ENCODE measurements at regions not wholly inside any gene's neighbourhood (a gene's known extent, or its start where the extent isn't known, plus 50 kb on each side); places are given as distances from the start of the nearest gene placed in this dataset.

DNA sequence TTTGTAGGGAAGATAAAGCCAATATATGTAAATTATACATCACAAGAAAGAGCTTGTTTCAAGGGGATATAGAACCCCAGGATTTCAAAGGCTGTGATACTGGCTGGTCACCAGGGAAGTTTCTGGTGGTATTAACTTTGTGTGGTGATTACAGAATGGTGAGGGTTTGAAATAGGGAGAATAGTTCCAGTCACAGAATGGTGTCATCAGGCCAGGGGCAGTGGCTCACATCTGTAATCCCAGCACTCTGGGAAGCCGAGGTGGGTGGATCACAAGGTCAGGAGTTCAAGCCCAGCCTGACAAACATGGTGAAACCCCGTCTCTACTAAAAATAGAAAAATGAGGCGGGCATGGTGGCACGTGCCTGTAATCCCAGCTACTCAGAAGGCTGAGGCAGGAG is 183.8 kb upstream of the XYLT1 start:
- no peak for ATAC-seq
- H3K4me1 ChIP-seq, result no peaks in the 10 kb centered on the region

DNA sequence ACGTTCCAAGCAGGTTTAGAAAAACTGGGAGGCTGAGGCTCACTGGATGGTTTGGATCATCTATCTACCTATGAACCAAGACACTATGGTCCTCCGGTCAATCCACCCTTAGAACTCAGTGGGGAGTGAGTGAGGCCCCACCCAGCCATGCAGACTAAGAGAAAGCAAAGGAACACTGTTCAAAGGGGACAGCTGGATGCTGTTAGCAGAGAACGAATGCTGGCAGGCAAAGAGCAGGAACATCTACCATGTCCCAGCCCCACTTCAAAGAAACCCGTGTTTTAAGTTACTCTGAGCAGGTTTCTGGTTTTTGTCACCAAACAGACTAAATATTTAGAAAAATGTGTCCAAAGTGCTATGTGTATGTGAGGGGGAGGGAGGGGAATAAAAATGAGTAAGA is 183.4 kb upstream of the XYLT1 start:
- no peaks in the 10 kb centered on the region for H3K4me1 ChIP-seq
- no peaks in the 10 kb centered on the region for H3K27me3 ChIP-seq
- DNase-seq (no peak), ATAC-seq (no peak)
- no peak overlapping the region for H3K27ac ChIP-seq
- in situ Hi-C loops (cut with MboI; ENCODE audit: low sequenced_read_pairs in 4 of 4), result no loop called here
- no peaks in the 10 kb centered on the region for H3K9me3 ChIP-seq
- no peaks in the 10 kb centered on the region for H3K36me3 ChIP-seq
- intact Hi-C loops (cut with DNase I; ENCODE audit: low total_unique reads), result no loop called here
- no peak overlapping the region for H3K4me3 ChIP-seq
- TF ChIP-seq POLR2A (IDR thresholded peaks at IDR 0.05), result no peak
- TF ChIP-seq, protein P1, sequence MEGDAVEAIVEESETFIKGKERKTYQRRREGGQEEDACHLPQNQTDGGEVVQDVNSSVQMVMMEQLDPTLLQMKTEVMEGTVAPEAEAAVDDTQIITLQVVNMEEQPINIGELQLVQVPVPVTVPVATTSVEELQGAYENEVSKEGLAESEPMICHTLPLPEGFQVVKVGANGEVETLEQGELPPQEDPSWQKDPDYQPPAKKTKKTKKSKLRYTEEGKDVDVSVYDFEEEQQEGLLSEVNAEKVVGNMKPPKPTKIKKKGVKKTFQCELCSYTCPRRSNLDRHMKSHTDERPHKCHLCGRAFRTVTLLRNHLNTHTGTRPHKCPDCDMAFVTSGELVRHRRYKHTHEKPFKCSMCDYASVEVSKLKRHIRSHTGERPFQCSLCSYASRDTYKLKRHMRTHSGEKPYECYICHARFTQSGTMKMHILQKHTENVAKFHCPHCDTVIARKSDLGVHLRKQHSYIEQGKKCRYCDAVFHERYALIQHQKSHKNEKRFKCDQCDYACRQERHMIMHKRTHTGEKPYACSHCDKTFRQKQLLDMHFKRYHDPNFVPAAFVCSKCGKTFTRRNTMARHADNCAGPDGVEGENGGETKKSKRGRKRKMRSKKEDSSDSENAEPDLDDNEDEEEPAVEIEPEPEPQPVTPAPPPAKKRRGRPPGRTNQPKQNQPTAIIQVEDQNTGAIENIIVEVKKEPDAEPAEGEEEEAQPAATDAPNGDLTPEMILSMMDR (IDR thresholded peaks at IDR 0.05 in 4 of 5, conservative IDR thresholded peaks at IDR 0.05 in 1 of 5), result no peak

More for the DNA sequence above, 183.8 kb upstream of the XYLT1 start:
- H3K27ac ChIP-seq, result no peak overlapping the region
- no peaks in the 10 kb centered on the region for H3K27me3 ChIP-seq
- no peak overlapping the region for H3K4me3 ChIP-seq
- in situ Hi-C loops (cut with MboI; ENCODE audit: low sequenced_read_pairs in 4 of 4), result no loop called here
- intact Hi-C loops (cut with DNase I; ENCODE audit: low total_unique reads), result no loop called here
- no peaks in the 10 kb centered on the region for H3K9me3 ChIP-seq
- DNase-seq, result no peak
- H3K36me3 ChIP-seq, result no peaks in the 10 kb centered on the region
- no peak for TF ChIP-seq POLR2A (IDR thresholded peaks at IDR 0.05)
- TF ChIP-seq, protein P1 (IDR thresholded peaks at IDR 0.05 in 4 of 5, conservative IDR thresholded peaks at IDR 0.05 in 1 of 5), result no peak

DNA sequence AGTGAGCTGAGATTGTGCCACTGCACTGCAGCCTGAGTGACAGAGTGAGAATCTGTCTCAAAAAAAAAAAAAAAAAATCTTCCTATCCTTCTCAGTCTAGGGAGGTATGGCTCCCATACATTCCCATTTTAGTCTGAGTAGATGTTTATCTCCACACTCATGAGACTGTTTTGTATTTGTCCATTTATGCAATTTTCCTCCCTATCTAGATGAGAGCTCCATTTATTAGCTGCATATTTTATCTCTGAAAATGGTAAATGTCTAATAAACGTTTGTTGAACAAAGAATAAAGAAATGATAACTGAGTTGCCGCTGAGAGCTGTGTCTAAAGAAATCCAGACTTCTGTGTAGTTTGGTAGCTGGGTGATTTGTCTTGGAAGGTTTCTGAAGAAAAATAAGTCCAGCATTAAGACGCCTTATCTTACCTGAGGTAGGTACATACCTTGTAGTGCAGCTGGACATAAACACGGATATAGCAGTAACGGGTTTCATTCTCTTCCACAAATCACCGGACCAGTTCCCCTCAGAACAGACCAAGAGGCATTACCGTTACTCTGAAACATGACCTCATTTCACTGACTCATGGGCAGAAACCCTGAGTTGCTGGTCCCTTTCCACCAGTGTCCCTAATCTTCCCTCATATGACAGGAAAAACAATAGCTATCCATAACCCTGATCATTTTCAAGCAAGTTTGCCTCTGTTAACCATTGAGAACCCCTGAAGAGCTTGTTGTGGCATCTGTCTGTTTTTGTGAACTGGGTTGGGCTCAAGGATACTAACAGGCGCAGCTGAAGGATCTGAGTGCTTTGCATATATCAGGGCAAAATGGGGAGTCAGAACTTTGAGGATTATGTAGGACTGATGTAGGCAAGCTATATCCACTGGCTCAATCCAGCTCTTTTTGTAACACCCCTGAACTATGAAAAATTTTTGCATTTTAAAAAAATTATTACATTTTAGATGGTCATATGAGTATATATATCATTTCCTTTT is 177.4 kb upstream of the XYLT1 start:
- no peak for TF ChIP-seq POLR2A (IDR thresholded peaks at IDR 0.05)
- TF ChIP-seq, protein P1 (IDR thresholded peaks at IDR 0.05 in 4 of 5, conservative IDR thresholded peaks at IDR 0.05 in 1 of 5), result no peak
- Histone ChIP-seq H3K27ac (no peak overlapping the region), H3K36me3 (no peaks in the 10 kb centered on the region), H3K4me3 (no peak overlapping the region), H3K27me3 (no peaks in the 10 kb centered on the region), H3K9me3 (no peaks in the 10 kb centered on the region), H3K4me1 (no peaks in the 10 kb centered on the region)
- ATAC-seq (no peak), DNase-seq (no peak)
- intact Hi-C loops (cut with DNase I; ENCODE audit: low total_unique reads) (no loop called here), in situ Hi-C loops (cut with MboI; ENCODE audit: low sequenced_read_pairs in 4 of 4) (no loop called here)

DNA sequence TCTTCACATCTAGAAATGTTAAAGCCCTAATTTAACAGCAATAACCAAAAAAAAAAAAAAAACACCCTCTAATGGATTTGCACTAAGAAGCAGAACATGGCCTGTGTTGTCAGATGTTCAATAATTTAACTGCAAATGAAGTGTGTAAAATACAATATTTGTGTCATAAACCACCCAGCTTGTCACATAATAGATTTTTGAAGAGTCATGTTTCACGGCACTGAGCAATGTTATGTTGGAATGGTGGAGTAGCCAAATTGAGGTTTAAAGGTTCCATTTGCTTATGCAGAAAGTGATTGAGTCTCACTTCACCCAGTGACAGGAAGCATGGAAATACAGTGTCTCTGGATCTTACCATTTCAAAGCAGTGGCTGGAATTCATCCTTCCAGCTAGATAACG is 173.2 kb upstream of the XYLT1 start:
- no peaks in the 10 kb centered on the region for H3K4me1 ChIP-seq
- in situ Hi-C loops (cut with MboI; ENCODE audit: low sequenced_read_pairs in 4 of 4), result no loop called here
- no peaks in the 10 kb centered on the region for H3K36me3 ChIP-seq
- no peak overlapping the region for H3K4me3 ChIP-seq
- intact Hi-C loops (cut with DNase I; ENCODE audit: low total_unique reads), result no loop called here
- no peak for ATAC-seq
- no peaks in the 10 kb centered on the region for H3K9me3 ChIP-seq
- TF ChIP-seq, protein P1 (IDR thresholded peaks at IDR 0.05 in 4 of 5, conservative IDR thresholded peaks at IDR 0.05 in 1 of 5), result no peak
- TF ChIP-seq POLR2A (IDR thresholded peaks at IDR 0.05), result no peak
- H3K27ac ChIP-seq, result no peak overlapping the region
- peaks cover 0 to 6% (median 0%) of the 10 kb centered on the region in 3 donors for H3K27me3 ChIP-seq
- DNase-seq, result no peak
